GM13977 (cell line): ENCODE measurements at regions not wholly inside any gene's neighbourhood (a gene's known extent, or its start where the extent isn't known, plus 50 kb on each side); places are given as distances from the start of the nearest gene placed in this dataset.
A peak's percentile ranks its signal among the peaks of the same experiment; 100 is the strongest.

Experiments
- DNase-seq: peaks from one replicate; pipeline ENCODE4 v3.0.0; 2012; ENCODE audit warnings: low spot score
- CTCF ChIP-seq: IDR thresholded peaks from 2 replicates; pipeline ENCODE4 v1.5.1; 2012; ENCODE audit warnings: mild to moderate bottlenecking, control low read depth; ENCODE audit not compliant: insufficient read depth; ENCODE audit errors: extremely low read depth, missing control alignments
- in situ Hi-C: fragments of 300-500 bp; cut with MboI; formaldehyde crosslinking; loops from one replicate; pipeline ENCODE4 v1.12.0; 2022; ENCODE audit warnings: low sequenced_read_pairs, low pct_unique_long_range_greater_than_20kb, mixed read lengths, inconsistent platforms; ENCODE audit not compliant: unreplicated experiment

GRCh38 chr13:50527188-50527587, 316.3 kb downstream of the DLEU7 start:
- DNase-seq: no peak
- in situ Hi-C loops: loop anchor here (25.0 kb wide), 1 partner anchor 540 kb away; the partner anchor contains the start of gene TRIM13
- no peak for TF ChIP-seq CTCF

- no peak for TF ChIP-seq CTCF
- in situ Hi-C loops: loop anchor here (25.0 kb wide), 1 partner anchor 541 kb away; the partner anchor contains the start of gene TRIM13
- DNase-seq: no peak
These were observed 315.6 kb downstream of the DLEU7 start for GRCh38 chr13:50527612-50528509.

GRCh38 chr13:50529154-50529882, 314.2 kb downstream of the DLEU7 start:
- no peak for TF ChIP-seq CTCF
- no peak for DNase-seq
- in situ Hi-C loops: loop anchor here (25.0 kb wide), 1 partner anchor 542 kb away; the partner anchor contains the start of gene TRIM13

- no peak for DNase-seq
These were observed 311.3 kb downstream of the DLEU7 start for GRCh38 chr13:50531917-50532899.

GRCh38 chr13:50535050-50535449, 308.4 kb downstream of the DLEU7 start:
- TF ChIP-seq CTCF: no peak
- in situ Hi-C loops: loop anchor here (25.0 kb wide), 1 partner anchor 548 kb away; the partner anchor contains the start of gene TRIM13
- DNase-seq: no peak

More at GRCh38 chr13:50531917-50532899, 311.3 kb downstream of the DLEU7 start:
- in situ Hi-C loops: loop anchor here (25.0 kb wide), 1 partner anchor 545 kb away; the partner anchor contains the start of gene TRIM13
- TF ChIP-seq CTCF: peak; percentile 45
